HG03469 (cell line): ENCODE measurements at regions not wholly inside any gene's neighbourhood (a gene's known extent, or its start where the extent isn't known, plus 50 kb on each side); places are given as distances from the start of the nearest gene placed in this dataset.
A peak's percentile ranks its signal among the peaks of the same experiment; 100 is the strongest.
"Not testable (repeated sequence)": the region's sequence is repeated elsewhere in the genome, so short reads cannot be mapped to it uniquely, and the experiment has no call there.

Source experiments
- ATAC-seq: cut with Tn5 transposase; IDR thresholded peaks from one replicate; pipeline ENCODE4 v1.9.1; 2021; ENCODE audit warnings: mild to moderate bottlenecking, moderate library complexity, moderate number of reproducible peaks; ENCODE audit not compliant: unreplicated experiment

- peak; percentile 96 for ATAC-seq
Observed at GRCh38 chr2:131736406-131736805, 208.7 kb downstream of the CCDC74A start.

- ATAC-seq = not testable (repeated sequence)
Observed at GRCh38 chr2:131738533-131738932, 210.8 kb downstream of the CCDC74A start.

DNA sequence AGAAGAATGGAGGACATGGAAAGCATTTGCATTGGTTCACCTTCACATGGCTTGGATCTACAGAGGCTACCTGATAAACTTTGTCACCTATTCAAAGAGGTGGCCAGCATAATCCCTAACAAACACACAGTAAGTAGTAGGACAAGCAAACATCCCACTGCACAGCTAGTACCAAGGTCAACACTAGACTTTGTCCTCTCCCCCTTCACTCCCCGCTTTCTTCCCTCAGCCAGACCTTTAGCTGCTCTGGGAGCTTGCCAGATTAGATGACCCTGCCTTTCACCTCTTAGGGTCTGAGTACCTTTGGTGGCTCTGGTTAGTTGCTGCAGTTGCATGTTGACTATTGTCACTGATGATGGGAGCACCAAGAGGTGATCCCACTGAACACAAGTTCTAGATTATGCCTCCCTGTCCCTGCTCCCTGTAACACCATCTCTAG is 211.3 kb downstream of the CCDC74A start:
- ATAC-seq = not testable (repeated sequence)

GRCh38 chr2:131753640-131754561 is 226.2 kb downstream of the CCDC74A start:
- ATAC-seq = no peak

GRCh38 chr2:131754929-131755720 is 227.4 kb downstream of the CCDC74A start:
- ATAC-seq = no peak

DNA sequence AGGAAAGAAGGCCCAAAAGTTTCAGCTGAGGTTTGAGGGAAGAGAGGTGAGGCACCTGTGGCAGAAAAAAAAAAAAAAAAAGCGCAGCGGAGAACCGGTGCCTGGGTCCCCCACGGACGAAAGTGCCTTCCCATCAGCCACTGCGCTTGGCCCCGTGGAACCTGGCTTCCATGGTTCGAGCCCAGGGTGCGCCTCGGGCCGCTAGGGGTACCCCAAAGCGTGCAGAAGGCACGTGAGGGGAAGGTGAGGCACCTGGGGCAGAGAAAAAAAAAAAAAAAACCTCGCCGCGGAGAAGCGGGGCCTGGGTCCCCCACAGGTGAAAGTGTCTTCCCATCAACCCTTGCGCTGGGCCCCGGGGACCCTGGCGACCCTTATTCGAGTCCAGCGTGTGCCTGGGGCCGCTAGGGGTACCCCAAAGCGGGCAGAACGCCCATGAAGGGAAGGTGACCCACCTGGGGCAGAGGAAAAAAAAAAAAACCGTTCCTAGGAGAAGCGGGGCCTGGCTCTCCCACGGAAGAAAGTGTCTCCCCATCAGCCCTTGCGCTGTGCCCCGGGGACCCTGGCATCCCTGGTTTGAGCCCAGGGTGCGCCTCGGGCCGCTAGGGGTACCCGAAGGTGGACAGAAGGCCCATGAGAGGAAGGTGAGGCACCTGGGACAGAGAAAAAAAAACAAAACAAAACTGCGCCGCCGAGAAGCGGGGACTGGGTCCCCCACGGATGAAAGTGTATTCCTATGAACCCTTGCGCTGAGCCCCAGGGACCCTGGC is 228.6 kb downstream of the CCDC74A start:
- no peak for ATAC-seq

DNA sequence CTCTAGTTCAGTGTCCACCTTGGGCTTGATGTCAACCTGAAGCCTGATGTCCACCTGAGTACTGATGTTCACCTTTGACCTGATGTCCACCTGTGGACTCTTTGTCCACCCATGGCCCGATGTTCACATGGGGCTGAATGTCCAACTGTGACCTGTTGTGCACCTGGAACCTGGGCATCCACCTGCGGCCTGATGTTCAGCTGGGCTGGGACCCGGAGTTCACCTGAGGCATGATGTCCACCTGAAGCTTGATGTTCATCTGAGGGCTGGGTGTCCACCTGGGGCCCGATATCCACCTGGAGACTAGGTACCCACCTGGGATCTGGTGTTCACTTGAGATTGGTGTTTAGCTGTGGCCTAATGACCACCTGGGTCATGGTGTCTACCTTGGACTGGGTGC is 231.3 kb downstream of the CCDC74A start:
- not testable (repeated sequence) for ATAC-seq

- ATAC-seq = not testable (repeated sequence)
Observed at GRCh38 chr2:131774955-131775555, 247.4 kb downstream of the CCDC74A start.

DNA sequence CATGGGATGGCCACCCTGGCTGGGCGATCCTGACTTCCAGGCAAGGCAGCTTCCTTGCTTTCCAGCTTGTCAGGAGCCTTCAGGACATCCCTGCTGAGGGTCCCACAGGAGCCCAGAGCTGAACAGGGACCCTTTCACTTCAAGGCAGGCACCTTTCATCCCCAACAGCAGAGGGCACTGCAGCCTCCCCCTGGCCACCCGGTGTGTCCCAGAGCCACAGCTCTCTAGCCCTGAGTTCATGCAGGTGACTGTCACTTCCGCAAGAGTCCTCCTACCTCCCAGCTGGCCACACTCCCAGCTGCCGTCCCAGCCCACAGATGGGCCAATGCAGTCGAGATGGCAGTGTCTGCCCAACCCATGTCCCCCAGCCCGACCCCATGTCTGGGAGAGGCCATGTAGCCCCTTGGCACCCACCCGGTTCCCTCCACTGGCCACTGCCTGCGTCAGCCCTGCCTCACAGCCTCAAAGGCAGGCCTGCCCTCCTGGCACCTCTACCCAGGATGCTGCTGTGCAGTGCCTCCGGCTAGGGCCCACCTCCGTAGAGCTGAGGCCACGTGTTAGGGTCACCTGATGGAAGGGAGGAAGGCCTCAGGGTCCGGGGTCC is 248.3 kb downstream of the CCDC74A start:
- ATAC-seq = not testable (repeated sequence)

DNA sequence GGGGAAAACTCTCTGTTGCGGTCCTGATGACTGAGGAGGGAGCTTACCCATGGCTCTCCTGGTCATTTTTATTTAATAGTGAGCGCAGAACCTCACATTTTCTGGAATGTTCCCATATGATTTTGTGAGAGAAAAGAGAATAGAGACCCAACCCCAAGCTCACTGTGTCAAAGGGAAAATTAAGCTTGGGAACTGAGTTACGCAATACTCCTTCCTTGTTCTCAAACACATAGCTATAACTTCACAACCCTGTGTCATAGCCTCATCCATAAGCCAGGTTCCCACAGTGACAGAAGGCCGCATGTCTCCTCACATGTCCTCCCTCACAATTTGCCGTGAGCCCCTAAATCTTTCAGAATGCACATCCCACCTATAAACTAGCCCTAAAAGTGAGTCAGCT is 252.8 kb downstream of the CCDC74A start:
- not testable (repeated sequence) for ATAC-seq

GRCh38 chr2:131801210-131801744 is 273.6 kb downstream of the CCDC74A start:
- ATAC-seq = no peak

DNA sequence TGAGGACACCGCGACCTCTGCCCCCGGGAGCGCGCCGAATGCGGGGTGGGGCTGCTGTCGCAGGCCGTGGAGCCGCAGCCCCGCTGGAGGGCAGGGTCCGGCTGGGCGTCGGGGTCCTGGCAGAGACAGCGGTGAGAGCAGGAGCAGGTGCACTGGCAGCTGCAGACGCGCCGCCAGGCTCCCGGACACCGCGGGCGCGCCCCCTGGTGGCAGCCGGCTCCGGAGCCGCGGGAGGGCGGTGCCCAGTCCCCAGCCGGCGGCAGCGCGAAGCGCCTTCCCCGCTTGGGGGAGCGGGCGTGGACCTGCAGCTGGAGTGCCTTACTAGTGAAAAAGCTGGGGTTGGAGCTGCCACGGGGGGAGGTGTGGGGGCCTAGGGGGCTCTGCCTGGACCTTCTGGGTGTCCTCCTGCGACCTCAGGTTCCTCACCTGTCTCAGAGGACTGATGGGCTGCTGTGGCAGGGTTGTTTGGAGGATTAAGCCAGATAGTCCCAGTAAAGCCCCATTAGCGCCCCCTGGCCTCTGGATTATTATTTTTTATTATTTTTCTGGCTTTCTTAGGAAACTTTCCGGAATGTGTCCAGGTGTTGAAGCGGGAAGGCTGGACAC is 274.2 kb downstream of the CCDC74A start:
- ATAC-seq = peak; percentile 60

DNA sequence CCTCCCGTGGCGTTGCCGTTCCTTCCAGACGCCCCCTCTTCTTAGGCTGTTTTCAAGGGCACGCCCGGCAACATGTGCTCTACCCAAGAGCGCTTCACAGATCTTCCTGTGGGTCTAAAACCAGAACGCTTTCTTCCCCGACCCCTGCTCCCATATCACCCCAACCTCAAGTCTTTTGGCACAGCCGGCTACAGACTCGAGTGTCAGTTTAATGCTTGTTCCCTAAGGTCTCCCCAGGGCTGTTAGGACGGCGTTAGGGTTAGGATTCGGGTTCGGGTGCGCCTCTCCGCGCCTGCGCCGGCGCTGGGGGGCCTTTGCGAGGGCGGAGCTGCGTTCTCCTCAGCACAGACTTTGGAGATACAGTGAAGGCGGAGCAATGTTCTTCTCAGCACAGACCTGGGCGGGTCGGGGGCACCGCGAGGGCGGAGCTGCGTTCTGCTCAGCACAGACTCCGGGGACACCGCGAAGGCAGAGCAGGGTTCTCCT is 274.7 kb downstream of the CCDC74A start:
- not testable (repeated sequence) for ATAC-seq

- not testable (repeated sequence) for ATAC-seq
Observed at GRCh38 chr2:131803237-131803636, 275.5 kb downstream of the CCDC74A start.

- ATAC-seq = not testable (repeated sequence)
Observed at GRCh38 chr2:131812605-131813004, 284.9 kb downstream of the CCDC74A start.

DNA sequence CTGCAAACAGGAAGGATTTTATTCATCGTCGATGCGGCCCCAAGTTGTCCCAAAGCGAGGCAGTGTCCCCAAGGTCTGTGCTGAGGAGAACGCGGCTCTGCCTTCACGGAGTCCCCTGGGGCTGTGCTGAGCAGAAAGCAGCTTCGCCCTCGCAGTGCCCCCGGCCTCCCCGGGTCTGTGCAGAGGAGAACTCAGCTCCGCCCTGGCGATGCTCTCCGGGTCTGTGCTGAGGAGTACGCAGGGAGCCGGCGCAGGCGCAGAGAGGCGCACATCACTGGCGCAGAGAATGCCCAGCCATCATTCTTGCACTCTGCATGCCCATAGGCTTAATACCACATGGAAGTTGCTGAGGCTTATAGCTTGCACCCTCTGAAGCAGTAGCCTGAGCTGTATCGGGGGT is 285.7 kb downstream of the CCDC74A start:
- ATAC-seq = not testable (repeated sequence)

DNA sequence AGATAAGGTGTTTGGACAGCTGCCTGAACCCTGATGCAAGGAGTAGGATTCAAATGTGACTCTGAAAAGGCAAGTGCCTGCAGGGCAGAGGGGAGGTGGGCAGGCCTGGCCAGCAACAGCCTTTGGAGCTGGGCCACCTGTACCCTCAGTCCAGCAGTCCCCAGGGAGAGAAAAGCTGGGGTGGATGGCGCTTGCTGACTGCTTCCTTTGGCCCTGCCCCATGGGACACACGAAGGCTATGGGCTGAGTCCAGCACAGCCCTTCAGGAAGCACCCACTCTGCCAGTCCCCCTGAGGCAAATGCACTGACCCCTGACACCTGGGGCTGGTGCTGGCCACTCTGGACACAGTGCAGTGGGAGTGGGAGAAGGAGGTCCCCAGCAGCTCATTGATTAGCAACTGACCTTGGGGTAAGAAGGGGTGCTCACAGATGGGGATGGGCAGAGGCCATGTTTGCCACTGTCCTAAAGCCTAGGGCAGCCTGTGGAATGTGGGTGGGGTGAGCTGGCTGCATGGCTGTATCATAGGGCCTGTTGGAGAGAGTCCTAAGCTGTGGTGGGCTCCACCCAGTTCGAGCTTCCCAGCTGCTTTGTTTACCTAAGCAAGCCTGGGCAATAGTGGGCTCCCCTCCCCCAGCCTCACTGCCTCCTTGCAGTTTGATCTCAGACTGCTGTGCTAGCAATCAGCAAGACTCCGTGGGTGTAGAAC is 290.7 kb downstream of the CCDC74A start:
- ATAC-seq = not testable (repeated sequence)

DNA sequence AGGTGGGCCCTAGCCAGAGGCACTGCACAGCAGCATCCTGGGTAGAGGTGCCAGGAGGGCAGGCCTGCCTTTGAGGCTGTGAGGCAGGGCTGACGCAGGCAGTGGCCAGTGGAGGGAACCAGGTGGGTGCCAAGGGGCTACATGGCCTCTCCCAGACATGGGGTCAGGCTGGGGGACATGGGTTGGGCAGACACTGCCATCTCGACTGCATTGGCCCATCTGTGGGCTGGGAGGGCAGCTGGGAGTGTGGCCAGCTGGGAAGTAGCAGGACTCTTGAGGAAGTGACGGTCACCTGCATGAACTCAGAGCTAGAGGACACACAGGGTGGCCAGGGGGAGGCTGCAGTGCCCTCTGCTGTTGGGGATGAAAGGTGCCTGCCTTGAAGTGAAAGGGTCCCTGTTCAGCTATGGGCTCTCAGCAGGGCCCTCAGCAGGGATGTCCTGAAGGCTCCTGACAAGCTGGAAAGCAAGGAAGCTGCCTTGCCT is 294.6 kb downstream of the CCDC74A start:
- not testable (repeated sequence) for ATAC-seq
